ENCODE measurements at regions not wholly inside any gene's neighbourhood (a gene's known extent, or its start where the extent isn't known, plus 50 kb on each side); places are given as distances from the start of the nearest gene placed in this dataset.
"Not testable (repeated sequence)": the region's sequence is repeated elsewhere in the genome, so short reads cannot be mapped to it uniquely, and the experiment has no call there.

DNA sequence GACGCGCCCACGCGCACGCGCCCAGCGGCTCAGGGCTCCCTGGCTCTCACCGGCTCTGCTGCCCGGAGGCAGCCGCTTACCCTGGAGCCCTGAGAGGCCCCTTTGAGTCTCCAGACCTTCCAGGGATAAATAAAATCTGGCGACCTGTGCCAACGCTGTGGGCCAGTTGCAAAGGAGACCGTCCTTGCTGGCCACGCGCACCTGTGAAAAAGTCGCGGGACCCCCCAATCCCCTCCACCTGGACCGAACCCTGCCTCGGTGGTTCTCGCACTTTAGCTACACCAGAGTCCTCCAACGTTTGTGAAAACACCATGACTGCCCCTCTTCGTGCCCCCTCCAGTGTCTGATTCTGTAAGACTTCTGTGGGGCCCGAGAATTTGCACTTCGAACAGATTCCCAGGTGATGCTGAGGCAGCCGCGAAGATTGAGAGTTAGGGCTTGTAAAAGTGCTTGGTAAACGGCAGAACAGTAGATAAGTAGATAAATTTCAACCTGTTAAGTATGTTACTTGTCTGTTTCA is 102.4 kb upstream of the SVIL start:
- no peak for DNase-seq
- no peak for ATAC-seq
- intact Hi-C loops (cut with micrococcal nuclease), result no loop called here

DNA sequence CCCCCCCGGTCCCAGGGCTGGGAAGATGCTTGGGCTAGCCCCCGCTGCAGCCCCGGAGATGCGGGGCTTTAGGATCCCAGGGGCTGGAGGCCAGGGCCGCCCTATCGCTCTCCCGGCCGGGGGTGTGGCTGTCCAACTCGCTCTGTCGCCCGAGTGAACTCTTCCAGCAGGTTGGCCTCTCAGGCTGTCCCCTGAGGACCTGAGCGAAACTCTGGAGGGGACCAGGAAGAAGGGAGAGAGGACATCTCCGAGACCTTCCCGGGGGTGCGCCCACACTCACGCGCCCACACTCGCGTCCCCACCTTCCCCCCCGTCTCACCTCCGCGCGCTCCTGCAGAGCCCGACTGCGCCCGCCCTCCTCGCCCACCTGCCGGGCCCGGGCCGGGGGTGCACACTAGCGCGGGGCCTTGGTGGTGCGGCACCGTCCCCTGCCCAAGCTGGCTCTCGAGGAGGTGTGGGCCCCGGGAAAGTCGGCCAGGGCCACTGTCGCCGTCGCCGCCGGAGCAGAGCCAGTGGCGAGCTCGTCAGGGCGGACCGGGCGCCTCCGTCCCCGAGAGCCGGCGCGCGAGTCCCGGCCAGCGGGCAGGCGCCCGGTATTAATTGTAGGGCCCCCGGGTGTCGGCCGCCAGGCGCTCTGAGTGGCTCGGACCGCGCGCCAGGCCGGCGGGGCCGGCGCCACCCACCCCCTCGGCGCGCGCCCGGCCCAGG is 101.7 kb upstream of the SVIL start:
- intact Hi-C loops (cut with micrococcal nuclease), result no loop called here

GRCh38 chr10:29735628-29736365 is 101.0 kb upstream of the SVIL start:
- intact Hi-C loops (cut with micrococcal nuclease), result no loop called here
- ATAC-seq (peak; percentile 90), DNase-seq (peak; percentile 90)

More for the DNA sequence above, 101.7 kb upstream of the SVIL start:
- DNase-seq (peak; percentile 86), ATAC-seq (peak; percentile 78)

GRCh38 chr10:29734962-29735627 is 100.3 kb upstream of the SVIL start:
- DNase-seq (peak; percentile 84), ATAC-seq (peak; percentile 58)
- intact Hi-C loops (cut with micrococcal nuclease), result no loop called here

- ATAC-seq, result no peak
- intact Hi-C loops (cut with micrococcal nuclease), result no loop called here
- DNase-seq, result no peak
Measured at GRCh38 chr10:29734640-29734961, 99.8 kb upstream of the SVIL start.

DNA sequence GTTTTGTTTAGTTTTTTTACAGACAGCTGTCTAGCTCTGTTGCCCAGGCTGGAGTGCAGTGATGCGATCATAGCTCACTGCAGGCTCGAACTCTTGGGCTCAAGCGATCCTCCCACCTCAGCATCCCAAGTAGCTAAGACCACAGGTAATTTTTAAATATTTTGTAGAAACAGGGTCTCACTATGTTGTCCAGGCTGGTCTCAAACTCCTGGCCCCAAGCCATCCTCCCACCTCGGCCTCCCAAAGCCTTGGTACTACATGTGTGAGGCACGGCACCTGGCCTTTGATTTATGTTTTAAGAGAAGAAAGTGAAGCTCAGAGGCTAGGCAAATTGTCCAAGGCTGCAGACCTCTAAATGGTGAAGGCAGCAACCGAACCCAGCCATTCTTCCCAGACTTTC is 98.6 kb upstream of the SVIL start:
- intact Hi-C loops (cut with micrococcal nuclease), result no loop called here
- DNase-seq (no peak), ATAC-seq (no peak)

- ATAC-seq, result no peak
- no peak for DNase-seq
- intact Hi-C loops (cut with micrococcal nuclease), result no loop called here
Measured at GRCh38 chr10:29732918-29733317, 98.1 kb upstream of the SVIL start.

GRCh38 chr10:29731760-29732159 is 97.0 kb upstream of the SVIL start:
- DNase-seq (peak; percentile 35), ATAC-seq (no peak)
- intact Hi-C loops (cut with micrococcal nuclease), result no loop called here

DNA sequence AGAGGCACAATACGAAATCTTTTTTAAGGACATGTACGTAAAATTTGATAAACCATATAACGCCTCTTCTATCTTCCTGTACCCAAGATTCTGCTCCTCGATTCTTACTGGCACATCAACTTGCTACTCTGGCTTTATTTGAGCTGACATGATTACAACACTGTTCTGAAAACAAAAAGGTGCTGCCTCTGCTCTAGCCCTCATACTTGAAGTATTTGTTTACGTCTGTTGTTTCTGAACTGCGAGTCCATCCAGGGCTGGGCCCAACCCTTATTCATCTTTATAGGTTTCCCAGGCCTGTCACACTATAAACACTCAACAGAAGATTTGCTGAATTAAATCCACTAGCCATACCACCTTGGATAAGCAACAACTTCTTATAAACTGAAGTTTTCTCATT is 96.2 kb upstream of the SVIL start:
- intact Hi-C loops (cut with micrococcal nuclease), result no loop called here
- no peak for DNase-seq
- no peak for ATAC-seq

GRCh38 chr10:29730458-29730857 is 95.7 kb upstream of the SVIL start:
- ATAC-seq (no peak), DNase-seq (no peak)
- intact Hi-C loops (cut with micrococcal nuclease), result no loop called here

- intact Hi-C loops (cut with micrococcal nuclease), result no loop called here
- DNase-seq (no peak), ATAC-seq (no peak)
Measured at GRCh38 chr10:29728541-29729049, 93.8 kb upstream of the SVIL start.

GRCh38 chr10:29725927-29726326 is 91.2 kb upstream of the SVIL start:
- ATAC-seq; intact Hi-C loops (cut with micrococcal nuclease); DNase-seq: not testable (repeated sequence)

DNA sequence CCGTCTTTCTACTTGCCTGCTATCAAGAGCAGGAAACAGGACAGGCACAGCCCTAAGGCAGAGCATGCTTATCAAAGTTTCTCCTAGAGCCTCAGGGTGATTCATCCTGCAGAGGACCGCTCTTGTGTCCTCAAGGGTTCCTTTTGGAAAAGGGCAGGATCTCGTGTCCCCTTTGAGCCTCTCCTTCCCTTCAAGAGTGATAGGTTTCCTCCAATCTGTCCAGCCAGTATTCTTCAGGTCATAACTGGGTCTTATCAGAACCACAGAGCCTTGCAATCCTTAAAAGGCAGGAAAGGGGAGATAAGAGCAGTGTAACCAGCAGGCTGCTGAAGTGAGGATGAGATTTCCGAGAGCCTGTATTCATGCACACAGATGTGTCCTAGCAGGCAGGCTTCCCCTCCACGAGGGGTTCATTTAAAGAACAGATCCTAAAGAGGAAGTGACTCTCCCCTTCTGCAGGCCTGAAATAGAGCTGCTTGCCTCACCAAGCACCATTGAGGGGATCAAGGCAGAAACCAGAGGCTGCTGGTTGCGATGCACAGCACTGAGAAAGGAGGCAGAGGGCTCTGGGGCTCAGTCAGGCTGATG is 90.5 kb upstream of the SVIL start:
- peak; percentile 93 for ATAC-seq
- DNase-seq, result peak; percentile 48
- intact Hi-C loops (cut with micrococcal nuclease), result no loop called here

DNA sequence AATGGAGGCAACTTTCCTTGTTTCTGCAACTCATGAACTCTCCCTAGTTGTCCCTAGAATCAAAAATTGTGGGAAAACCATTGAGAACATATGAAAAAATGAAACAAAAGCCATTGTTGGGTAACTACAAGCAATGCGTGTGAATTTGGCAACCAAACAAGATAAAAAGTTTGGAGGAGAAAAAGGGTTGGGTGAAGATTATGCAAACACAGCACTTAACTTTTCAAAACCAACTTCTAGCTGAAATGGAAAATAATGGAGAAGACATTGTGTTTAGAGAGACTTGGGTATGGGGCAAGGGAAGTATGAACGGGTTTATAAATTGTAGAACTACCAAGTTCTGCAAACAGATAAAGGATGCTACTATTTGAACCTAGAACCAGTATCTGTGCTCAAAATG is 89.0 kb upstream of the SVIL start:
- ATAC-seq (no peak), DNase-seq (no peak)
- intact Hi-C loops (cut with micrococcal nuclease), result no loop called here

GRCh38 chr10:29722777-29723176 is 88.0 kb upstream of the SVIL start:
- DNase-seq (no peak), ATAC-seq (no peak)
- intact Hi-C loops (cut with micrococcal nuclease), result no loop called here

DNA sequence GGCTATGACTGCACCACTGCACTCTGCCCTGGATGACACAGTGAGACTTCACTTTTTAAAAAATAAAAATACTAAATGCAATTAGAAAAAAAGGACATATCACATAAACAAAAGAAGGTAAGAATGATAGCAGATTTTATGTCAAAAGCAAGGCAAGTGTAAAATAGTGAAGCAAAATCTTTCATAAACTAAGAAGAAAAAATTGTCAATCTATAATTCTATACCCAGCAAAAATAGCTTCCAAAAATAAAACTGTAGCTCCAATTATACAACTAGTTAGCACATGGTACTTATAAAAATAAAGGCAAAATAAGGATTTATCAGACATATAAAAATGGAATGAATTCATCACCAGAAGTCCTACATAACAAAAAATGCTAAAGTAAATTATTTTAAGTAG is 85.4 kb upstream of the SVIL start:
- no peak for ATAC-seq
- DNase-seq, result no peak
- intact Hi-C loops (cut with micrococcal nuclease), result no loop called here

DNA sequence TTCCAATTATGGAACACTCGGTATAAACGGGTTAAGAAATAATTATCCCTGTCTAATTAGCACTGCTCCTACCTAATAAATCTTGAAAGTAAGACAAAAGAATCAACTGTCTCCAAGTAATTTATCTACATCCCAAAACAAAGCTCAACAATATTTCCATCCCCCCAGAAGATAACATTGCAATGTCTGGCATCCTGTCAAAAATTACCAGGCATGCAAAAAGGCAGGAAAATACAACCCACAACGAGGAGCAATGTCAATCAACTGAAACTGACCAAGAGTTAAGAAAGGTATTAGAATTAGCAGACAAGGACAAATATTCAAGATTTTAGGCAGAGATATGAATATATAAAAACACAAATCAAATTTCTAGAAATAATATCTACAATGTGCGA is 84.5 kb upstream of the SVIL start:
- no peak for ATAC-seq
- intact Hi-C loops (cut with micrococcal nuclease), result no loop called here
- no peak for DNase-seq

DNA sequence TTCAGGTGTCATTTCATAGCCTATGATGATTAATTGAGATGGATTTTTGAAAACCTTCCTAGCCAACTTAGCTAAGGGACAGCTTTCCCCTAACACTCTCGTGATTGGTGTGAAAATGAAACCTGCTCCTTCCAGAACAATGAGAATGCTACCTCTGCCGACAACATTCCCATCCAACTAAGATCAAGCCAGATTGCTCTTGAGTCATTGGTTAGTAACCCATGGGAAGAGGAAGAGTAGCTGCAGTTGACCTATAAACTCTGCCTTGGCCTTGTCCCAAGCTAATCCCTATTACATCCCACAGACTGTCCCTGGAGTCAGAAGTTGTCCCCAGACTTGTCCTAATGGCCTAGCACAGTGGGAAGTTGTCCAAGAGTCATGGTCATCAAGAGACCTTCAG is 80.5 kb upstream of the SVIL start:
- intact Hi-C loops (cut with micrococcal nuclease), result no loop called here
- no peak for ATAC-seq
- DNase-seq, result no peak

GRCh38 chr10:29714096-29714874 is 79.5 kb upstream of the SVIL start:
- ATAC-seq (no peak), DNase-seq (no peak)
- intact Hi-C loops (cut with micrococcal nuclease), result no loop called here
